ENCODE measurements at regions not wholly inside any gene's neighbourhood (a gene's known extent, or its start where the extent isn't known, plus 50 kb on each side); places are given as distances from the start of the nearest gene placed in this dataset.

GRCh38 chr10:113415246-113415645 is 137.6 kb upstream of the HABP2 start:
- DNase-seq (ENCODE audit: low read depth in 2 of 2): no peak

GRCh38 chr10:113420057-113420732 is 132.7 kb upstream of the HABP2 start:
- DNase-seq (ENCODE audit: low read depth in 2 of 2): no peak

GRCh38 chr10:113420733-113421675 is 131.8 kb upstream of the HABP2 start:
- no peak for DNase-seq (ENCODE audit: low read depth in 2 of 2)

- DNase-seq (ENCODE audit: low read depth in 2 of 2): no peak
These were observed 130.5 kb upstream of the HABP2 start for GRCh38 chr10:113422371-113422770.

GRCh38 chr10:113423981-113424721 is 128.7 kb upstream of the HABP2 start:
- DNase-seq (ENCODE audit: low read depth in 2 of 2): no peak

- no peak for DNase-seq (ENCODE audit: low read depth in 2 of 2)
These were observed 127.8 kb upstream of the HABP2 start for GRCh38 chr10:113425008-113425407.

GRCh38 chr10:113425541-113425951 is 127.3 kb upstream of the HABP2 start:
- no peak for DNase-seq (ENCODE audit: low read depth in 2 of 2)

- DNase-seq (ENCODE audit: low read depth in 2 of 2): no peak
These were observed 126.5 kb upstream of the HABP2 start for GRCh38 chr10:113426181-113426877.

GRCh38 chr10:113427236-113427735 is 125.6 kb upstream of the HABP2 start:
- no peak for DNase-seq (ENCODE audit: low read depth in 2 of 2)

GRCh38 chr10:113427811-113428558 is 124.9 kb upstream of the HABP2 start:
- no peak for DNase-seq (ENCODE audit: low read depth in 2 of 2)

- DNase-seq (ENCODE audit: low read depth in 2 of 2): no peak
These were observed 122.0 kb upstream of the HABP2 start for GRCh38 chr10:113430634-113431397.

- DNase-seq (ENCODE audit: low read depth in 2 of 2): no peak
These were observed 121.3 kb upstream of the HABP2 start for GRCh38 chr10:113431398-113432160.

- no peak for DNase-seq (ENCODE audit: low read depth in 2 of 2)
These were observed 119.1 kb upstream of the HABP2 start for GRCh38 chr10:113433711-113434110.

GRCh38 chr10:113434315-113434714 is 118.5 kb upstream of the HABP2 start:
- DNase-seq (ENCODE audit: low read depth in 2 of 2): no peak

- no peak for DNase-seq (ENCODE audit: low read depth in 2 of 2)
These were observed 117.9 kb upstream of the HABP2 start for GRCh38 chr10:113434950-113435349.

- DNase-seq (ENCODE audit: low read depth in 2 of 2): no peak
These were observed 117.0 kb upstream of the HABP2 start for GRCh38 chr10:113435881-113436280.

GRCh38 chr10:113436851-113437250 is 116.0 kb upstream of the HABP2 start:
- DNase-seq (ENCODE audit: low read depth in 2 of 2): no peak

GRCh38 chr10:113438652-113439051 is 114.2 kb upstream of the HABP2 start:
- no peak for DNase-seq (ENCODE audit: low read depth in 2 of 2)

GRCh38 chr10:113441220-113441619 is 111.6 kb upstream of the HABP2 start:
- no peak for DNase-seq (ENCODE audit: low read depth in 2 of 2)

All from stimulated activated CD8-positive, alpha-beta memory T cell treated with anti-CD3 and anti-CD28 coated beads, Interleukin-2, amount 100 ng/mL, for 1 hour (primary cell).